ENCODE measurements at regions not wholly inside any gene's neighbourhood (a gene's known extent, or its start where the extent isn't known, plus 50 kb on each side); places are given as distances from the start of the nearest gene placed in this dataset.
"Not testable (repeated sequence)": the region's sequence is repeated elsewhere in the genome, so short reads cannot be mapped to it uniquely, and the experiment has no call there.

DNA sequence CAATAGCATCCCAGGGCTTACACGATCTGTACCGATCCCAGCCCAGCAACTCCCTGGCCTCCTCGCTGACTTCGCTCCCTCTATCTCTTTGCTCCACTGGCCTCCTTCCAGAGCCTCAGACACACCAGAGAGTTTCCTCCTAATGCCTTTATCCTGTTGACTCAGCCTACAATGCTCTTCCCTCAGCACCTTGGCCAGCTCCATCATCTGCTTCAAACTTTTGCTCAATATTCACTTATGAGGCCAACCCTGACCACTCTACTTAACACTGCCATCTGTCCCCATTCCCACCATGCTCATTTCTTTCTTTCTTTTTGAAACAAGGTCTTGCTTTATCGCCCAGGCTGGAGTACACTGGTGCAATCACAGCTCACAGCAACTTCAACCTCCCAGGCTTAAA lies 180.9 kb downstream of the CEP170 start:
- TF ChIP-seq, protein P1, sequence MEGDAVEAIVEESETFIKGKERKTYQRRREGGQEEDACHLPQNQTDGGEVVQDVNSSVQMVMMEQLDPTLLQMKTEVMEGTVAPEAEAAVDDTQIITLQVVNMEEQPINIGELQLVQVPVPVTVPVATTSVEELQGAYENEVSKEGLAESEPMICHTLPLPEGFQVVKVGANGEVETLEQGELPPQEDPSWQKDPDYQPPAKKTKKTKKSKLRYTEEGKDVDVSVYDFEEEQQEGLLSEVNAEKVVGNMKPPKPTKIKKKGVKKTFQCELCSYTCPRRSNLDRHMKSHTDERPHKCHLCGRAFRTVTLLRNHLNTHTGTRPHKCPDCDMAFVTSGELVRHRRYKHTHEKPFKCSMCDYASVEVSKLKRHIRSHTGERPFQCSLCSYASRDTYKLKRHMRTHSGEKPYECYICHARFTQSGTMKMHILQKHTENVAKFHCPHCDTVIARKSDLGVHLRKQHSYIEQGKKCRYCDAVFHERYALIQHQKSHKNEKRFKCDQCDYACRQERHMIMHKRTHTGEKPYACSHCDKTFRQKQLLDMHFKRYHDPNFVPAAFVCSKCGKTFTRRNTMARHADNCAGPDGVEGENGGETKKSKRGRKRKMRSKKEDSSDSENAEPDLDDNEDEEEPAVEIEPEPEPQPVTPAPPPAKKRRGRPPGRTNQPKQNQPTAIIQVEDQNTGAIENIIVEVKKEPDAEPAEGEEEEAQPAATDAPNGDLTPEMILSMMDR (IDR thresholded peaks at IDR 0.05 in 2 of 3, conservative IDR thresholded peaks at IDR 0.05 in 1 of 3; ENCODE audit: borderline replicate concordance in 1 of 3, insufficient read depth in 1 of 3, low read depth in 2 of 3, low read length in 2 of 3) = not testable (repeated sequence)
- not testable (repeated sequence) for TF ChIP-seq POLR2AphosphoS5 (IDR thresholded peaks at IDR 0.05; ENCODE audit: low read depth, low read length); TCF7L2 (IDR thresholded peaks at IDR 0.05; ENCODE audit: borderline replicate concordance, extremely low read depth, insufficient read depth, insufficient read length); SIN3A (IDR thresholded peaks at IDR 0.05; ENCODE audit: low read depth); RAD21 (IDR thresholded peaks at IDR 0.05; ENCODE audit: low read depth); ZNF274 (IDR thresholded peaks at IDR 0.05; ENCODE audit: low read depth, low read length); SP1 (IDR thresholded peaks at IDR 0.05; ENCODE audit: low read depth); EZH2 (IDR thresholded peaks at IDR 0.05); EZH2phosphoT487 (IDR thresholded peaks at IDR 0.05; ENCODE audit: borderline replicate concordance)
- TF ChIP-seq, protein P2, sequence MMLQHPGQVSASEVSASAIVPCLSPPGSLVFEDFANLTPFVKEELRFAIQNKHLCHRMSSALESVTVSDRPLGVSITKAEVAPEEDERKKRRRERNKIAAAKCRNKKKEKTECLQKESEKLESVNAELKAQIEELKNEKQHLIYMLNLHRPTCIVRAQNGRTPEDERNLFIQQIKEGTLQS (IDR thresholded peaks at IDR 0.05) = not testable (repeated sequence)
- TF ChIP-seq, protein P3, sequence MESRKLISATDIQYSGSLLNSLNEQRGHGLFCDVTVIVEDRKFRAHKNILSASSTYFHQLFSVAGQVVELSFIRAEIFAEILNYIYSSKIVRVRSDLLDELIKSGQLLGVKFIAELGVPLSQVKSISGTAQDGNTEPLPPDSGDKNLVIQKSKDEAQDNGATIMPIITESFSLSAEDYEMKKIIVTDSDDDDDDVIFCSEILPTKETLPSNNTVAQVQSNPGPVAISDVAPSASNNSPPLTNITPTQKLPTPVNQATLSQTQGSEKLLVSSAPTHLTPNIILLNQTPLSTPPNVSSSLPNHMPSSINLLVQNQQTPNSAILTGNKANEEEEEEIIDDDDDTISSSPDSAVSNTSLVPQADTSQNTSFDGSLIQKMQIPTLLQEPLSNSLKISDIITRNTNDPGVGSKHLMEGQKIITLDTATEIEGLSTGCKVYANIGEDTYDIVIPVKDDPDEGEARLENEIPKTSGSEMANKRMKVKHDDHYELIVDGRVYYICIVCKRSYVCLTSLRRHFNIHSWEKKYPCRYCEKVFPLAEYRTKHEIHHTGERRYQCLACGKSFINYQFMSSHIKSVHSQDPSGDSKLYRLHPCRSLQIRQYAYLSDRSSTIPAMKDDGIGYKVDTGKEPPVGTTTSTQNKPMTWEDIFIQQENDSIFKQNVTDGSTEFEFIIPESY (IDR thresholded peaks at IDR 0.05; ENCODE audit: extremely low read depth, insufficient replicate concordance, low read length) = not testable (repeated sequence)
